ENCODE measurements at regions not wholly inside any gene's neighbourhood (a gene's known extent, or its start where the extent isn't known, plus 50 kb on each side); places are given as distances from the start of the nearest gene placed in this dataset.
"Not testable (repeated sequence)": the region's sequence is repeated elsewhere in the genome, so short reads cannot be mapped to it uniquely, and the experiment has no call there.

DNA sequence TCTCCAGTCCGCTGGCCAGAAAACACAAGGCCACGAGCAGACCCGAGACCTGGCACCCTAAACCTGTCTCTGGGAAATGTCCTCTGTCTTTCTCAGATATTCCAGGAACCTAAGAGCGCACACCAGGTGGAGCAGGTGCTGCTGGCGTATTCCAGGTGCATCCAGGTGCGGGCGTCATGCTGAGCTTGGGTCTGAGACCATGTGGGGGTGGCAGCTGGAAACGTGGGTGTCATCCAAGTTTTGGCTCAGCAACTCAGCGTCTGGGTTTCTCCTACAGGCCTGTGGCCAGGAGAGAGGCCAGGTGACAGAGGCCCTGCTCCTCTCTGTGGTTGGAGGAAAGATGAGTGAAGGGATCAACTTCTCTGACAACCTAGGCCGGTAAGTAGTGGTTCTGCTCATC, 103.3 kb upstream of the PZP start:
- not testable (repeated sequence) for H3K23ac ChIP-seq (ENCODE audit: low read depth, low read length, poor library complexity); H3K18ac ChIP-seq (ENCODE audit: low read length); H3K4me3 ChIP-seq (ENCODE audit: low read length in 2 of 2); H3K9me3 ChIP-seq (replicated peaks in 1 of 2; ENCODE audit: control insufficient read depth in 2 of 2, insufficient read depth in 1 of 2, low read depth in 1 of 2, low read length in 2 of 2); H3K14ac ChIP-seq (ENCODE audit: low read length); H3K27ac ChIP-seq (replicated peaks; ENCODE audit: low read length); H2AFZ ChIP-seq (ENCODE audit: low read length); H3K4ac ChIP-seq (ENCODE audit: low read length); H2BK12ac ChIP-seq (ENCODE audit: low read length); H2BK120ac ChIP-seq (ENCODE audit: low read depth, low read length); H3K9ac ChIP-seq (ENCODE audit: low read depth, low read length, poor library complexity); H2AK5ac ChIP-seq (ENCODE audit: low read depth, low read length); H4K8ac ChIP-seq (ENCODE audit: low read depth, low read length); H4K91ac ChIP-seq (ENCODE audit: low read depth, low read length, poor library complexity); H2BK15ac ChIP-seq (ENCODE audit: low read length); H3K4me2 ChIP-seq (ENCODE audit: insufficient read depth, low read length, poor library complexity, severe bottlenecking); H3K79me1 ChIP-seq (ENCODE audit: low read depth, low read length); H3K4me1 ChIP-seq (ENCODE audit: control insufficient read depth in 2 of 2, insufficient read depth in 1 of 2, low read depth in 1 of 2, low read length in 2 of 2); H2BK5ac ChIP-seq (ENCODE audit: low read length); DNase-seq (ENCODE audit: low spot score); H3K27me3 ChIP-seq (ENCODE audit: control insufficient read depth in 3 of 3, insufficient read depth in 3 of 3, low read depth in 1 of 3, low read length in 3 of 3)
- whole genome bisulfite sequencing, 2 donors (ENCODE audit: extremely low coverage in 2 of 2, insufficient read length in 2 of 2, insufficient replicate concordance in 1 of 2), result no CpG with 5 or more reads among the region's 10 CpGs
- H3K36me3 ChIP-seq (replicated peaks in 1 of 2; ENCODE audit: control insufficient read depth in 2 of 2, insufficient read depth in 2 of 2, low read length in 2 of 2), result peaks cover 0 to 48% of the 10 kb centered on the region in 2 donors

GRCh38 chr12:9310645-9311044, 102.5 kb upstream of the PZP start:
- H3K23ac ChIP-seq (ENCODE audit: low read depth, low read length, poor library complexity); H2BK15ac ChIP-seq (ENCODE audit: low read length); H4K8ac ChIP-seq (ENCODE audit: low read depth, low read length); H3K79me1 ChIP-seq (ENCODE audit: low read depth, low read length); H2BK12ac ChIP-seq (ENCODE audit: low read length); H2AFZ ChIP-seq (ENCODE audit: low read length); H3K14ac ChIP-seq (ENCODE audit: low read length); H3K4me2 ChIP-seq (ENCODE audit: insufficient read depth, low read length, poor library complexity, severe bottlenecking); H2BK5ac ChIP-seq (ENCODE audit: low read length); H3K4me1 ChIP-seq (ENCODE audit: control insufficient read depth in 2 of 2, insufficient read depth in 1 of 2, low read depth in 1 of 2, low read length in 2 of 2); H2BK120ac ChIP-seq (ENCODE audit: low read depth, low read length); H3K27me3 ChIP-seq (ENCODE audit: control insufficient read depth in 3 of 3, insufficient read depth in 3 of 3, low read depth in 1 of 3, low read length in 3 of 3); H3K9me3 ChIP-seq (replicated peaks in 1 of 2; ENCODE audit: control insufficient read depth in 2 of 2, insufficient read depth in 1 of 2, low read depth in 1 of 2, low read length in 2 of 2); H3K4ac ChIP-seq (ENCODE audit: low read length); H3K18ac ChIP-seq (ENCODE audit: low read length); H2AK5ac ChIP-seq (ENCODE audit: low read depth, low read length); H3K9ac ChIP-seq (ENCODE audit: low read depth, low read length, poor library complexity); H3K4me3 ChIP-seq (ENCODE audit: low read length in 2 of 2); H4K91ac ChIP-seq (ENCODE audit: low read depth, low read length, poor library complexity); H3K27ac ChIP-seq (replicated peaks; ENCODE audit: low read length); DNase-seq (ENCODE audit: low spot score): not testable (repeated sequence)
- no CpG with 5 or more reads among the region's 7 CpGs for WGBS, 2 donors (ENCODE audit: extremely low coverage in 2 of 2, insufficient read length in 2 of 2, insufficient replicate concordance in 1 of 2)
- peaks cover 0 to 53% of the 10 kb centered on the region in 2 donors for H3K36me3 ChIP-seq (replicated peaks in 1 of 2; ENCODE audit: control insufficient read depth in 2 of 2, insufficient read depth in 2 of 2, low read length in 2 of 2)

GRCh38 chr12:9309749-9310148, 101.6 kb upstream of the PZP start:
- H2BK15ac ChIP-seq (ENCODE audit: low read length); H2BK12ac ChIP-seq (ENCODE audit: low read length); H3K4me1 ChIP-seq (ENCODE audit: control insufficient read depth in 2 of 2, insufficient read depth in 1 of 2, low read depth in 1 of 2, low read length in 2 of 2); H3K9ac ChIP-seq (ENCODE audit: low read depth, low read length, poor library complexity); H2AFZ ChIP-seq (ENCODE audit: low read length); H3K14ac ChIP-seq (ENCODE audit: low read length); H3K4me2 ChIP-seq (ENCODE audit: insufficient read depth, low read length, poor library complexity, severe bottlenecking); H3K9me3 ChIP-seq (replicated peaks in 1 of 2; ENCODE audit: control insufficient read depth in 2 of 2, insufficient read depth in 1 of 2, low read depth in 1 of 2, low read length in 2 of 2); H3K27ac ChIP-seq (replicated peaks; ENCODE audit: low read length); H3K27me3 ChIP-seq (ENCODE audit: control insufficient read depth in 3 of 3, insufficient read depth in 3 of 3, low read depth in 1 of 3, low read length in 3 of 3); H3K4me3 ChIP-seq (ENCODE audit: low read length in 2 of 2); H4K8ac ChIP-seq (ENCODE audit: low read depth, low read length); H3K4ac ChIP-seq (ENCODE audit: low read length); H2BK120ac ChIP-seq (ENCODE audit: low read depth, low read length); H3K18ac ChIP-seq (ENCODE audit: low read length); H3K23ac ChIP-seq (ENCODE audit: low read depth, low read length, poor library complexity); H2BK5ac ChIP-seq (ENCODE audit: low read length); DNase-seq (ENCODE audit: low spot score); H4K91ac ChIP-seq (ENCODE audit: low read depth, low read length, poor library complexity); H2AK5ac ChIP-seq (ENCODE audit: low read depth, low read length); H3K79me1 ChIP-seq (ENCODE audit: low read depth, low read length): not testable (repeated sequence)
- WGBS, 2 donors (ENCODE audit: extremely low coverage in 2 of 2, insufficient read length in 2 of 2, insufficient replicate concordance in 1 of 2), result no CpG with 5 or more reads among the region's 12 CpGs
- H3K36me3 ChIP-seq (replicated peaks in 1 of 2; ENCODE audit: control insufficient read depth in 2 of 2, insufficient read depth in 2 of 2, low read length in 2 of 2), result peaks cover 0 to 60% of the 10 kb centered on the region in 2 donors

DNA sequence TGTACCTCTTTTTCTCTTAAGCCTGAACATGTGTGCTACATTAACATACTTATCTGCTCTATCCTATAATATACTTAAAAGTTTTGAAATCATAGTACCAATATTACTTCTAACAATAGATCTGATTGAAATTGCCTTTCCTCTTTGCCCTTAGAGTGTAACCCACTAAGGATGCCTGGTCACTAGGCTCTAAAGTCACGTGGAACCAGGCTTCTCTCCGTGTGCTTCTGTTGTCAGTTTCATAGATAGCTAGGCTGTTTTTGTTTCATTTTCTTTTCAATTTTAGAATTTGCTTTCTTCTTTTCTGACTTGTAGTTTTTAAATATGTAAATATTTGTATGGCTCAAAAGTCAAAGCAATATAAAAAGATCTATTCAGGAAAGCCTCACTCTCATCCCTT, 100.5 kb upstream of the PZP start:
- H4K8ac ChIP-seq (ENCODE audit: low read depth, low read length); H3K4me2 ChIP-seq (ENCODE audit: insufficient read depth, low read length, poor library complexity, severe bottlenecking); H3K4me3 ChIP-seq (ENCODE audit: low read length in 2 of 2); H2BK15ac ChIP-seq (ENCODE audit: low read length); DNase-seq (ENCODE audit: low spot score); H2BK120ac ChIP-seq (ENCODE audit: low read depth, low read length); H4K91ac ChIP-seq (ENCODE audit: low read depth, low read length, poor library complexity); H3K27ac ChIP-seq (replicated peaks; ENCODE audit: low read length); H3K4me1 ChIP-seq (ENCODE audit: control insufficient read depth in 2 of 2, insufficient read depth in 1 of 2, low read depth in 1 of 2, low read length in 2 of 2); H2AK5ac ChIP-seq (ENCODE audit: low read depth, low read length); H3K9me3 ChIP-seq (replicated peaks in 1 of 2; ENCODE audit: control insufficient read depth in 2 of 2, insufficient read depth in 1 of 2, low read depth in 1 of 2, low read length in 2 of 2); H2BK12ac ChIP-seq (ENCODE audit: low read length); H3K4ac ChIP-seq (ENCODE audit: low read length); H3K79me1 ChIP-seq (ENCODE audit: low read depth, low read length); H2BK5ac ChIP-seq (ENCODE audit: low read length); H3K9ac ChIP-seq (ENCODE audit: low read depth, low read length, poor library complexity); H2AFZ ChIP-seq (ENCODE audit: low read length); H3K18ac ChIP-seq (ENCODE audit: low read length); H3K23ac ChIP-seq (ENCODE audit: low read depth, low read length, poor library complexity); H3K14ac ChIP-seq (ENCODE audit: low read length); H3K27me3 ChIP-seq (ENCODE audit: control insufficient read depth in 3 of 3, insufficient read depth in 3 of 3, low read depth in 1 of 3, low read length in 3 of 3): not testable (repeated sequence)
- H3K36me3 ChIP-seq (replicated peaks in 1 of 2; ENCODE audit: control insufficient read depth in 2 of 2, insufficient read depth in 2 of 2, low read length in 2 of 2), result peaks cover 0 to 68% of the 10 kb centered on the region in 2 donors
- no CpG with 5 or more reads among the region's 2 CpGs for WGBS, 2 donors (ENCODE audit: extremely low coverage in 2 of 2, insufficient read length in 2 of 2, insufficient replicate concordance in 1 of 2)
